Transverse colon (tissue), 3 donors: ENCODE measurements at regions not wholly inside any gene's neighbourhood (a gene's known extent, or its start where the extent isn't known, plus 50 kb on each side); places are given as distances from the start of the nearest gene placed in this dataset.

ENCODE experiments used
- CTCF ChIP-seq, 5 experiments: fragments of 200-600 bp in 3 of 5; fragments of 450-650 bp in 2 of 5; sonication (generic) in 3 of 5; IDR thresholded peaks; 1 replicate in 2 of 5; 2 replicates in 3 of 5; pipeline ENCODE4 v1.5.1; 2016 to 2017; ENCODE audit warnings: antibody characterized with exemption in 5 of 5, inconsistent platforms in 3 of 5, mild to moderate bottlenecking in 2 of 5, moderate library complexity in 1 of 5
- POLR2A ChIP-seq: fragments of 450-650 bp; IDR thresholded peaks from one replicate; pipeline ENCODE4 v1.6.1; 2016; ENCODE audit warnings: antibody characterized with exemption, mild to moderate bottlenecking, moderate library complexity

- TF ChIP-seq POLR2A (no peak), CTCF (IDR thresholded peaks at IDR 0.05) (no peak)
Observed at GRCh38 chr17:52885882-52886281, 727.4 kb upstream of the CA10 start.
